Lower leg skin (tissue), 3 donors: ENCODE measurements at regions not wholly inside any gene's neighbourhood (a gene's known extent, or its start where the extent isn't known, plus 50 kb on each side); places are given as distances from the start of the nearest gene placed in this dataset.

Experiments
- CTCF ChIP-seq, 3 donors: fragments of 450-650 bp; IDR thresholded peaks; one replicate each; pipeline ENCODE4 v1.5.1; 2016; ENCODE audit warnings: antibody characterized with exemption in 3 of 3, mild to moderate bottlenecking in 3 of 3, moderate library complexity in 2 of 3
- POLR2A ChIP-seq, 2 donors: fragments of 450-650 bp; IDR thresholded peaks; one replicate each; pipeline ENCODE4 v1.6.1; 2016 to 2017; ENCODE audit warnings: antibody characterized with exemption in 2 of 2, mild to moderate bottlenecking in 1 of 2, moderate library complexity in 1 of 2

GRCh38 chr4:187393531-187394344 is 601.8 kb upstream of the ZFP42 start:
- TF ChIP-seq CTCF (IDR thresholded peaks at IDR 0.05) (no peak), POLR2A (IDR thresholded peaks at IDR 0.05) (no peak)
